ENCODE measurements at regions not wholly inside any gene's neighbourhood (a gene's known extent, or its start where the extent isn't known, plus 50 kb on each side); places are given as distances from the start of the nearest gene placed in this dataset.

DNA sequence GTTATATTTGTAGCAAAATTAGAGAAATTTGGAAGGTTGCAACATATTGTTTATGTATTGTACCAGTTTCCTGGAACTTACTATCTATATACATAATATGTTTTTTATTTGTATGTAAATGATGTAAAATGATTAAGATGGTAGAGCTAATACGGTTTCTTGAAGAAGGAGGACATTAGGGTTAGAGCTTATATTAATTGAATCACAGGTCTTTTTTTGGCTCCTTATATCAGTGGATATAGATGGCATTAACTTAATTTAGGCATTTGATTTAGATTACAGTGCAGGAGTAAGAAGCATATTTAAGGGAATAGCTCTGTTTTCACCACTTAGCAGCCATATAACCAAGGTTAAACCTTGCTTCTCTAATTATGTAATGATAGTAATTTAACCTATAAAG is 357.7 kb downstream of the USP25 start:
- Histone ChIP-seq H3K9me3 (ENCODE audit: low read depth, low read length) (no peaks in the 10 kb centered on the region), H3K4me3 (no peak overlapping the region), H3K27ac (no peak overlapping the region), H3K36me3 (ENCODE audit: insufficient read depth, low read length) (no peaks in the 10 kb centered on the region), H3K9ac (ENCODE audit: insufficient read length) (no peak overlapping the region)
- TF ChIP-seq EZH2 (IDR thresholded peaks at IDR 0.05): no peak
- no peak for TF ChIP-seq POLR2AphosphoS5 (IDR thresholded peaks at IDR 0.05; ENCODE audit: borderline replicate concordance, low read depth, low read length)
- no peak for TF ChIP-seq FOXP2 (optimal IDR thresholded peaks at IDR 0.05; ENCODE audit: control extremely low read depth, extremely low read length, insufficient read depth)
- no peak for DNase-seq (ENCODE audit: low read depth, low spot score)

GRCh38 chr21:16088056-16088455 is 358.3 kb downstream of the USP25 start:
- H3K9ac ChIP-seq (ENCODE audit: insufficient read length): no peak overlapping the region
- no peaks in the 10 kb centered on the region for H3K36me3 ChIP-seq (ENCODE audit: insufficient read depth, low read length)
- no peak overlapping the region for H3K27ac ChIP-seq

DNA sequence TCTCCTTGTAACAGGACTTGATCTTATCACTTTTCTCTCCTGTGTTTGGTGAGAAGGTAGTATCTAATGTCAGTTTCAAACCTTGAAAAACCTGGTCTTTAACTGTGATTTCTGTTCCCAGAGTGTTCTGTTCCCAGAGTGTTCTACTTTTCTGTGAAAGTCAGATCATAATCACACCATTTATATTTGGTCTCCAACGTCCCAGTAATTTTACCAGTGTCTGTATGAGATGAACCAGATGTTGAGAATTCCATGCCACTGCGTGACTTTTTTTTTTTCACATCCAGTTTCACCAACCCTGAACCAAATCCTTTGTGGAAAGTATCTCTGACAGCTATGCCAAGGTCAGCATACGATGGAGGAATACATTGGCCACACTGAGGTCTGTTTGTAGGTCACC is 365.2 kb downstream of the USP25 start:
- TF ChIP-seq EZH2 (IDR thresholded peaks at IDR 0.05): no peak
- no peak for TF ChIP-seq FOXP2 (optimal IDR thresholded peaks at IDR 0.05; ENCODE audit: control extremely low read depth, extremely low read length, insufficient read depth)
- TF ChIP-seq POLR2AphosphoS5 (IDR thresholded peaks at IDR 0.05; ENCODE audit: borderline replicate concordance, low read depth, low read length): no peak
- Histone ChIP-seq H3K9me3 (ENCODE audit: low read depth, low read length) (no peaks in the 10 kb centered on the region), H3K36me3 (ENCODE audit: insufficient read depth, low read length) (peaks cover 3% of the 10 kb centered on the region; the same call in 1 of the 2 replicates), H3K9ac (ENCODE audit: insufficient read length) (no peak overlapping the region), H3K27ac (no peak overlapping the region), H3K4me3 (no peak overlapping the region)
- DNase-seq (ENCODE audit: low read depth, low spot score): no peak

More at GRCh38 chr21:16088056-16088455, 358.3 kb downstream of the USP25 start:
- Histone ChIP-seq H3K9me3 (ENCODE audit: low read depth, low read length) (no peaks in the 10 kb centered on the region), H3K4me3 (no peak overlapping the region)
- TF ChIP-seq EZH2 (IDR thresholded peaks at IDR 0.05) (no peak), POLR2AphosphoS5 (IDR thresholded peaks at IDR 0.05; ENCODE audit: borderline replicate concordance, low read depth, low read length) (no peak), FOXP2 (optimal IDR thresholded peaks at IDR 0.05; ENCODE audit: control extremely low read depth, extremely low read length, insufficient read depth) (no peak)
- DNase-seq (ENCODE audit: low read depth, low spot score): no peak

- no peak overlapping the region for H3K27ac ChIP-seq
- H3K4me3 ChIP-seq: no peak overlapping the region
- no peak overlapping the region for H3K9ac ChIP-seq (ENCODE audit: insufficient read length)
- TF ChIP-seq POLR2AphosphoS5 (IDR thresholded peaks at IDR 0.05; ENCODE audit: borderline replicate concordance, low read depth, low read length) (no peak), FOXP2 (optimal IDR thresholded peaks at IDR 0.05; ENCODE audit: control extremely low read depth, extremely low read length, insufficient read depth) (no peak), EZH2 (IDR thresholded peaks at IDR 0.05) (no peak)
- peaks cover 13% of the 10 kb centered on the region; the same call in 1 of the 2 replicates for H3K9me3 ChIP-seq (ENCODE audit: low read depth, low read length)
- peaks cover 3% of the 10 kb centered on the region for H3K36me3 ChIP-seq (ENCODE audit: insufficient read depth, low read length)
- DNase-seq (ENCODE audit: low read depth, low spot score): no peak
Observed at GRCh38 chr21:16096988-16097387, 367.2 kb downstream of the USP25 start.

DNA sequence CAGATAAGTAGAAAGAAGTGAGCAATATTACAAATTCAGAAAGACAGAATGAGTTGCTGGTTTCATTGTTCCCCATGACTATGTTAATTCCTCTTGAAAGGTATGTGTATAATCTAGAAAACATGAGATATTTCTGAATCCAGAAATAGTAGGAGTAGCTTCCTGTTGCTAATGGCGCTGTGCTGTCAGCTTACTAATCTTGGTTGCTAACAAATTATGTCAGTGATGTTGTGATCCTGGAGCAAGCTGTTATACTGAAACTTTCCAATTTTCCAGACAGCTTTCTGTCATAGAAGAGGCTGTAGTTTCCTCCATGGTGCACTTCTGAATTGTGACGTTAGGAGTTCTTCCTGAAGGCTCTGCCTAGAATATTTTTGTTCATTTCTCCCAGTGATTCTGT is 372.3 kb downstream of the USP25 start:
- peaks cover 3% of the 10 kb centered on the region; the same call in 1 of the 2 replicates for H3K36me3 ChIP-seq (ENCODE audit: insufficient read depth, low read length)
- DNase-seq (ENCODE audit: low read depth, low spot score): no peak
- no peak overlapping the region for H3K27ac ChIP-seq
- no peak overlapping the region for H3K4me3 ChIP-seq
- TF ChIP-seq FOXP2 (optimal IDR thresholded peaks at IDR 0.05; ENCODE audit: control extremely low read depth, extremely low read length, insufficient read depth): no peak
- TF ChIP-seq POLR2AphosphoS5 (IDR thresholded peaks at IDR 0.05; ENCODE audit: borderline replicate concordance, low read depth, low read length): no peak
- no peak for TF ChIP-seq EZH2 (IDR thresholded peaks at IDR 0.05)
- H3K9ac ChIP-seq (ENCODE audit: insufficient read length): no peak overlapping the region
- peaks cover 16% of the 10 kb centered on the region; the same call in 1 of the 2 replicates for H3K9me3 ChIP-seq (ENCODE audit: low read depth, low read length)

DNA sequence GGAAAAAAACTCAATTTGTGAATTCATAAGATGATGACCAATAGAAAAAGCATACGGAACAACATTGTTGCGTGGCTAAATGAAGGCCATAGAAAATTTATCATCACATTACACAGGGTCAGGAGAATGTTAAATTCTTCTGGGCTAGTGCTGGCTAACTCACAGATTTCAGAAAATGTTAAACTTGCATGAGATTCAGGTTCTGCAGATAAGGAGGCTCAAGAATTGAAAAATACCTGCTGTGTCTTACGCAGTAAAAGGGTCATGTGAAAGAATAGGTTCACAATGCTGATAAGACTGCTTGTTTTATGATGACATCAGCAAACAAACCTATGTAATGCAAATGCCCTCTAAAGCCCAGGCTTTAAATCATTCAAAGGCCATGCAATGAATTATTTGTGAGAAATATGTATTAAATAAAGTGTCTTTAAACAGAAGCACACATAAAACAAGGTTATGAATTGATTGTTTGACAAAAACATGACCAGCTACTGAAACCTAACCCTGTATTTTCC is 378.8 kb downstream of the USP25 start:
- peaks cover 6% of the 10 kb centered on the region; the same call in 1 of the 2 replicates for H3K9me3 ChIP-seq (ENCODE audit: low read depth, low read length)
- no peaks in the 10 kb centered on the region for H3K36me3 ChIP-seq (ENCODE audit: insufficient read depth, low read length)
- no peak overlapping the region for H3K27ac ChIP-seq
- no peak overlapping the region for H3K9ac ChIP-seq (ENCODE audit: insufficient read length)
- no peak for DNase-seq (ENCODE audit: low read depth, low spot score)
- TF ChIP-seq POLR2AphosphoS5 (IDR thresholded peaks at IDR 0.05; ENCODE audit: borderline replicate concordance, low read depth, low read length): no peak
- TF ChIP-seq FOXP2 (optimal IDR thresholded peaks at IDR 0.05; ENCODE audit: control extremely low read depth, extremely low read length, insufficient read depth): no peak
- TF ChIP-seq EZH2 (IDR thresholded peaks at IDR 0.05): no peak
- H3K4me3 ChIP-seq: no peak overlapping the region

DNA sequence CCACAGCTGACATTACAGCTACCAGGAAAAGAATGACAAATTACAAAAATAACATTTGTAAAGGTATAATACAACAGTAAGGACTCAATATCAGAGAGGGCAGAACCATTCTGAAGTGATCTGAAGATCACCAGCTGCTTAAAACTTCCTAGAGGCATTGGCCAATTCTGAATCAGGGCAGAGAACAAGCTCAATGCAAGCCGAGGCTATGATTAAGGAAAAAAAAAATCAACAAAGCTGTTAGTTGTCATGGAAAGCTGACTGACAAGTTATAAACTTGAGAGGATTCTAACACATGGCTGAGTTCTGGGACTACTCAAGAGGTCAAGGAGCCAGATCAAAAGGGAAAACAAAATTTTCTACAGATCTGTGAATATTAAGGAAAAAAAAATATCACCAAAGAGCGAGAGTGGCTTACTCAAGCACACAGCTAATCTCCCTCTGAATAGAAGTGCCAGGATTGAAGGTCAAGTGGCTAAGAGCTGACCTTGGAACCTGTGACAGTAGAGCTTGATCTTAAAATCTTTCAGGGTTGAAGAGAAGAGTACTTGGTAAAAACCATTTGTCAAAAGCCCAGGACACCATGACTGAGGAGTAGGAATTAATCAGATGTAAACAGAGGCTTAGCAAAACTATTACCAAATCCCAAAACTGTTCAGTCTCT is 383.4 kb downstream of the USP25 start:
- Histone ChIP-seq H3K4me3 (no peak overlapping the region), H3K27ac (no peak overlapping the region), H3K9me3 (ENCODE audit: low read depth, low read length) (peaks cover 6% of the 10 kb centered on the region; the same call in 1 of the 2 replicates), H3K9ac (ENCODE audit: insufficient read length) (no peak overlapping the region), H3K36me3 (ENCODE audit: insufficient read depth, low read length) (no peaks in the 10 kb centered on the region; the same call in 1 of the 2 replicates)
- DNase-seq (ENCODE audit: low read depth, low spot score): no peak
- no peak for TF ChIP-seq POLR2AphosphoS5 (IDR thresholded peaks at IDR 0.05; ENCODE audit: borderline replicate concordance, low read depth, low read length)
- no peak for TF ChIP-seq EZH2 (IDR thresholded peaks at IDR 0.05)
- no peak for TF ChIP-seq FOXP2 (optimal IDR thresholded peaks at IDR 0.05; ENCODE audit: control extremely low read depth, extremely low read length, insufficient read depth)

DNA sequence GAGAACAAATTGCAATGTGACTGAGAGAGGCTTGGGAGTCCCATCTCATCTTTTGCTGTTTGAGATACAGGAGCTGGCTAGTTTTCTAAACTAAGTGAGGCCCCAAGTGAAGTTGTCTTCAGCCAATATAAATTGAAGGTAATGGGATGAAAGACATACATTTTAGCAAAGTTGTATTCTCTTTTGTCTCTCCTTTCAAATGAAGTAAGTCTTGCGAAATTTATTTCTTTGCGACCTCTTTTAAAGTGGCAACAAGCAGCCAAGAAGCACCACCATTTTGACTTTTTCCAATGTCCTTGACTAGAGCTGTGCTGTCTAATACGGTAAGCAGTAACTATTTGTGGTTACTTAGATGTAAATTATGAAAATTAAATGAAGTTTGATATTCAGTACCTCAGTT is 385.7 kb downstream of the USP25 start:
- Histone ChIP-seq H3K27ac (no peak overlapping the region), H3K36me3 (ENCODE audit: insufficient read depth, low read length) (no peaks in the 10 kb centered on the region; the same call in 1 of the 2 replicates), H3K4me3 (no peak overlapping the region), H3K9me3 (ENCODE audit: low read depth, low read length) (0 out of 2 replicates have a peak, but pooled peaks cover 3% of the 10 kb centered on the region), H3K9ac (ENCODE audit: insufficient read length) (no peak overlapping the region)
- TF ChIP-seq FOXP2 (optimal IDR thresholded peaks at IDR 0.05; ENCODE audit: control extremely low read depth, extremely low read length, insufficient read depth): no peak
- no peak for TF ChIP-seq EZH2 (IDR thresholded peaks at IDR 0.05)
- no peak for TF ChIP-seq POLR2AphosphoS5 (IDR thresholded peaks at IDR 0.05; ENCODE audit: borderline replicate concordance, low read depth, low read length)
- DNase-seq (ENCODE audit: low read depth, low spot score): no peak

Data from SK-N-MC (cell line).